GM23248 (cell line): ENCODE measurements at regions not wholly inside any gene's neighbourhood (a gene's known extent, or its start where the extent isn't known, plus 50 kb on each side); places are given as distances from the start of the nearest gene placed in this dataset.

ENCODE experiments used
- DNase-seq: peaks from one replicate; pipeline ENCODE4 v3.0.0-alpha.2; 2015
- H2AFZ ChIP-seq: fragments of 200-600 bp; sonication (generic); 2 replicates; pipeline ENCODE4 v1.6.1; 2016; ENCODE audit warnings: antibody characterized with exemption
- H3F3A ChIP-seq: fragments of 200-600 bp; sonication (generic); 2 replicates; pipeline ENCODE4 v1.6.1; 2016; ENCODE audit warnings: mild to moderate bottlenecking, antibody characterized with exemption, mixed run types; ENCODE audit not compliant: insufficient read depth
- H3K27ac ChIP-seq: fragments of 200-600 bp; sonication (generic); 2 replicates; pipeline ENCODE4 v1.5.1; 2016; ENCODE audit warnings: mild to moderate bottlenecking
- H3K27me3 ChIP-seq: fragments of 200-600 bp; sonication (generic); replicated peaks from 2 replicates; pipeline ENCODE4 v1.6.1; 2016; ENCODE audit warnings: mild to moderate bottlenecking; ENCODE audit not compliant: insufficient read depth
- H3K36me3 ChIP-seq: fragments of 200-600 bp; sonication (generic); 2 replicates; pipeline ENCODE4 v1.6.1; 2016; ENCODE audit warnings: low read depth, mild to moderate bottlenecking
- H3K4me1 ChIP-seq: fragments of 200-600 bp; sonication (generic); 2 replicates; pipeline ENCODE4 v1.6.1; 2016; ENCODE audit warnings: mild to moderate bottlenecking; ENCODE audit not compliant: insufficient read depth
- H3K4me2 ChIP-seq: fragments of 200-600 bp; sonication (generic); one replicate; pipeline ENCODE4 v1.6.1; 2016; ENCODE audit warnings: mild to moderate bottlenecking; ENCODE audit not compliant: unreplicated experiment
- H3K4me3 ChIP-seq: fragments of 200-600 bp; sonication (generic); 2 replicates; pipeline ENCODE4 v1.5.1; 2016; ENCODE audit warnings: mild to moderate bottlenecking
- H3K79me2 ChIP-seq: fragments of 200-600 bp; sonication (generic); 2 replicates; pipeline ENCODE4 v1.6.1; 2016; ENCODE audit warnings: mild to moderate bottlenecking; ENCODE audit not compliant: insufficient read depth
- H3K9ac ChIP-seq: fragments of 200-600 bp; sonication (generic); 2 replicates; pipeline ENCODE4 v1.6.1; 2016; ENCODE audit warnings: mild to moderate bottlenecking
- H3K9me2 ChIP-seq: fragments of 200-600 bp; sonication (generic); 2 replicates; pipeline ENCODE4 v1.6.1; 2016; ENCODE audit warnings: mixed run types, mild to moderate bottlenecking, moderate library complexity; ENCODE audit not compliant: insufficient read depth
- H3K9me3 ChIP-seq: fragments of 200-600 bp; sonication (generic); one replicate; pipeline ENCODE4 v1.6.1; 2017; ENCODE audit warnings: low read depth
- H4K20me1 ChIP-seq: fragments of 200-600 bp; sonication (generic); 2 replicates; pipeline ENCODE4 v1.6.0; 2016; ENCODE audit not compliant: insufficient read depth
- EZH2 ChIP-seq: fragments of 200-600 bp; sonication (generic); IDR thresholded peaks from 2 replicates; pipeline ENCODE4 v1.6.1; 2018; ENCODE audit warnings: antibody characterized with exemption, mild to moderate bottlenecking; ENCODE audit not compliant: insufficient read depth, poor library complexity, severe bottlenecking
- EZH2phosphoT487 ChIP-seq: fragments of 200-600 bp; sonication (generic); IDR thresholded peaks from 2 replicates; pipeline ENCODE4 v1.6.1; 2018; ENCODE audit warnings: antibody characterized with exemption, moderate library complexity, mild to moderate bottlenecking, low read depth; ENCODE audit not compliant: insufficient read depth
- WGBS, 2 experiments: methylation state at CpG; one replicate each; pipeline ENCODE4 v1.1.6; 2015 to 2017; ENCODE audit warnings: low lambda C conversion rate in 2 of 2, low coverage in 1 of 2; ENCODE audit errors: missing lambda C conversion rate in 2 of 2; 5-methylcytosine and 5-hydroxymethylcytosine counted together
- in situ Hi-C: fragments of 300-500 bp; cut with MboI; formaldehyde crosslinking; loops from 2 replicates; pipeline ENCODE4 v1.15.0; 2020

DNA sequence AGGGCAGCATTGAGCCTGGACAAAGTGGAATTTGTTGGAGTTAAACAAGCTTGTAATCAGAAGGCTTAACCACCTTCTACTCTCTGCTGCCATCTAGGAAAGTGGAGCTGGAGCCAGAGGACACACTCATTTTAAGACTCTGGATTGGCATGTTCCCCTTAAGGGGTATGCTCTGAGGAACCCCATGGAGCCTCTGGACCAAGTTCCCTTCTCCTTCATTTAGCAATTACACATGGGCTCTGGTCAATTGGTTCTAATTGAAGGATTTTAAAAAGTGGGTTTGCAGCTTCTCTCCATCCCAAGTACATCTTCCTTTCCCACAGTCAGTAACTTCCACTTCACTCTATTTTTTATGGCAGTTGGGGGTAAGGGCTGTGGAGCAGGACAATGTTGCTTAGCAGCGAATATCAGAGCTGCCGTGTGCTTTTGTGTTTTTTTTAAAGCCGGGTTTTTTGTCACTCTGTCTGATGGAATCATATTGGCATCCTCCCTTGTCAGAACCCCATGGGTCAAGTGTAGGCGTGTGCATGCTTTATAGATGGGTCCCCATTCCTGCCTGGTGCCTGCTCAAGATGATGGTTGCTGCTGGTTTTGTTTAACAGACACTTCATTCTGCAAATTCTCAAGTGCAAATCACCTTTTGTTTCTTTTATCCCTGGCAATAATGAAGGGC is 330.7 kb upstream of the ADAMTSL1 start:
- Histone ChIP-seq H4K20me1 (no peaks in the 10 kb centered on the region), H3K9me2 (no peaks in the 10 kb centered on the region), H3K4me3 (no peak overlapping the region), H3F3A (no peaks in the 10 kb centered on the region), H3K79me2 (no peaks in the 10 kb centered on the region), H3K27ac (no peak overlapping the region), H2AFZ (no peak overlapping the region), H3K4me2 (no peak overlapping the region), H3K9me3 (no peaks in the 10 kb centered on the region), H3K4me1 (no peaks in the 10 kb centered on the region), H3K27me3 (peaks cover 17% of the 10 kb centered on the region), H3K9ac (no peak overlapping the region), H3K36me3 (no peaks in the 10 kb centered on the region)
- in situ Hi-C loops, result no loop called here
- DNase-seq, result peak; percentile 20
- TF ChIP-seq EZH2phosphoT487, result no peak
- TF ChIP-seq EZH2, result no peak
- 20 to 21% methylated on average over 4 of the region's 4 CpGs for WGBS, 2 experiments

DNA sequence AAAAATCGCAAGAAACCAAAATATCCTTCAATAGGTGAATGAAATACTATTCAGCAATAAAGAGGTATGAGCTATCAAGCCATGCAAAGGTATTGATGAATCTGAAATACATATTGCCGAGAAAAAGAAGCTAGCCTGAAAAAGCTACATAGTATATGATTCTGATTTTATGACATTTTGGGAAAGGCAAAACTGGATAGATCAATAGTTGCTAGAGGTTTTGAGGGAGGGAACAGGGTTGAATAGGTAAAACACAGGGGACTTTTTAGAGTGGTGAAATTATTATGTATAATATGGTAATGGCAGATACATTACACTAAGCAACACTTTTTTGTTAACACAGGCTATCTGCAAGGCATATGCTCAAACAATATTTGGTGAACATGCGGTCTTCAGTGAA is 327.6 kb upstream of the ADAMTSL1 start:
- Histone ChIP-seq H3K79me2 (no peaks in the 10 kb centered on the region), H3F3A (no peaks in the 10 kb centered on the region), H3K9ac (no peak overlapping the region), H3K4me1 (no peaks in the 10 kb centered on the region), H3K27ac (no peak overlapping the region), H2AFZ (no peak overlapping the region), H3K4me3 (no peak overlapping the region), H3K9me3 (no peaks in the 10 kb centered on the region), H3K36me3 (no peaks in the 10 kb centered on the region), H3K4me2 (no peak overlapping the region), H4K20me1 (no peaks in the 10 kb centered on the region), H3K27me3 (peaks cover 6% of the 10 kb centered on the region), H3K9me2 (no peaks in the 10 kb centered on the region)
- WGBS, 2 experiments, result 34 to 35% methylated on average over 3 of the region's 3 CpGs
- TF ChIP-seq EZH2 (no peak), EZH2phosphoT487 (no peak)
- in situ Hi-C loops, result no loop called here
- no peak for DNase-seq

DNA sequence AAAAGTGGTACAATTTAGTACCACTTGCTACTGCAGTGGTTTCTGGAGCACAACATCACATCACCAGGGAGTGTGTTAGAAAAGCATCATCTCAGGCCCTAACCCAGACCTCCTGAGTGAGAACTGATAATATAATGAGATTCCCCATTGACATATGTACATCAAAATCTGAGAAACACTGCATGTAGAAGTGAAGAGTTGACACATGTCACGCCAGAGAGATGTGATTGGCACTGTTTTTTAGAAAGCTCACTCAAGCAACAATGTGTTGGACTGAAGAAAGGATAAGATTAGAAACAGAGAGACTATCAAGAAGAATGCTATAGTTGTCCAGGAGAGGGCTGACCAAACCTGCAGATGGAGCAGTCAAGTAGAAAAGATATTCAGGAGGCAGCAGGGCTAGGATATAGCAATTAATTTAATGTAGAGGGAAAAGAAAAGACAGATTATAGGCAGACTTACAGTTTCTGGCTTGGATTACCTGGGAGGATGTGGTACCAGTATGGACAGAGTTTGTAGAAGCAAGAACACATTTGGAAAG is 324.4 kb upstream of the ADAMTSL1 start:
- H3K9ac ChIP-seq, result no peak overlapping the region
- peak; percentile 18 for DNase-seq
- H3K36me3 ChIP-seq, result no peaks in the 10 kb centered on the region
- no peaks in the 10 kb centered on the region for H3K9me2 ChIP-seq
- H3F3A ChIP-seq, result no peaks in the 10 kb centered on the region
- H3K4me2 ChIP-seq, result no peak overlapping the region
- H3K79me2 ChIP-seq, result no peaks in the 10 kb centered on the region
- peaks cover 2% of the 10 kb centered on the region for H3K27me3 ChIP-seq
- H4K20me1 ChIP-seq, result no peaks in the 10 kb centered on the region
- TF ChIP-seq EZH2 (no peak), EZH2phosphoT487 (no peak)
- WGBS, 2 experiments, result 0 to 3% methylated on average over 1 of the region's 1 CpG
- no peak overlapping the region for H3K4me3 ChIP-seq
- no peak overlapping the region for H3K27ac ChIP-seq
- in situ Hi-C loops, result no loop called here
- H2AFZ ChIP-seq, result no peak overlapping the region
- H3K9me3 ChIP-seq, result no peaks in the 10 kb centered on the region
- no peaks in the 10 kb centered on the region for H3K4me1 ChIP-seq

DNA sequence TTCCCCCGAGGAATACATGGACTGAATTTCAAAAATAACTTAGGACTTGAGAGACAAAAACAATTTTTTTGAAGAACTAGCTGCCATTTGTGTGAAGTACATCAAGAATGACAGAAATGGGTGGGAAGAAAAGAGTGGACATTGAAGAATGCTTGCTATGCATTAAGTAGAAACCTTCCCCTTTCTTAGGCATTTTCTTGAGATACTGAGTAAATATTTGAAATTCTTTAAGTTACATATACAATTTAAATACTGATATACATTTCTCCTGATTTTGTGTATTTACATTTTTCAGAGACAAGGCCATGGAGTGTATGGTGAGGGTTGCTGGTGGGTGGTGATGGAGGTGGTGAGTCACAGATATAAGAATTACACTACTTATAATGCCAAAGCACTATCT is 319.3 kb upstream of the ADAMTSL1 start:
- Histone ChIP-seq H3K27me3 (peaks cover 4% of the 10 kb centered on the region; the same call in 1 of the 2 replicates), H3K9me3 (no peaks in the 10 kb centered on the region), H3K36me3 (no peaks in the 10 kb centered on the region), H3K4me2 (no peak overlapping the region), H3F3A (no peaks in the 10 kb centered on the region), H3K79me2 (no peaks in the 10 kb centered on the region), H3K4me1 (no peaks in the 10 kb centered on the region), H3K27ac (no peak overlapping the region), H3K9me2 (no peaks in the 10 kb centered on the region), H3K4me3 (no peak overlapping the region), H3K9ac (no peak overlapping the region), H2AFZ (no peak overlapping the region), H4K20me1 (no peaks in the 10 kb centered on the region)
- TF ChIP-seq EZH2phosphoT487 (no peak), EZH2 (no peak)
- in situ Hi-C loops, result no loop called here
- no peak for DNase-seq
- 19 to 33% methylated on average over 1 of the region's 1 CpG for whole genome bisulfite sequencing, 2 experiments
